GM12892 (cell line): ENCODE measurements at regions not wholly inside any gene's neighbourhood (a gene's known extent, or its start where the extent isn't known, plus 50 kb on each side); places are given as distances from the start of the nearest gene placed in this dataset.

Experiments
- POLR2A ChIP-seq: IDR thresholded peaks from 2 replicates; pipeline ENCODE4 v1.6.1; 2011; ENCODE audit warnings: low read depth, low read length, control low read depth
- POLR2AphosphoS5 ChIP-seq: IDR thresholded peaks from 2 replicates; pipeline ENCODE4 v1.6.1; 2011; ENCODE audit warnings: low read depth, low read length, control low read depth

DNA sequence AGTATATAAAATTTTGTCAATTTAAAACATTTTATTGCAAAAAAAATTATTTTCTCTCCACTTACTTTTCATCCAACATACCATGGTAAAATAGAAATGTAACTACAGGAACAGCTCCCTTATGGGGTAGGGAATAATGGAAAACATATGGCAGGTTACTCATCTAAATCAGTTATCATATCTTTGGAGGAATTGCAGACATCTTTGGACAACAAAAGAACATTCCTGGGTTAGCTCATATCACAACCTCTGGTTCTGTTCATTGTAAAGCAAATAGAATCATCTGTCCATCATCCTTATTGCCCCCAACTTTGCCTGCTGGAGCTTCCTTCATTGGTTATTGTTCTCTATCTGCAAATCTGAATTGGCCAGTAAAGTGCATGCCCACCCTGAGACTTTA, 387.5 kb upstream of the GRID2 start:
- TF ChIP-seq POLR2AphosphoS5 (no peak), POLR2A (no peak)
